ENCODE measurements at regions not wholly inside any gene's neighbourhood (a gene's known extent, or its start where the extent isn't known, plus 50 kb on each side); places are given as distances from the start of the nearest gene placed in this dataset.

GRCh38 chr4:180946188-180946587 is 1297.0 kb upstream of the TENM3 start:
- Histone ChIP-seq H3K27ac (no peak overlapping the region), H3K27me3 (no peaks in the 10 kb centered on the region), H3K4me3 (no peak overlapping the region), H3K36me3 (no peaks in the 10 kb centered on the region), H3K4me1 (no peaks in the 10 kb centered on the region), H3K9me3 (no peaks in the 10 kb centered on the region)
- no peak for TF ChIP-seq CTCF (IDR thresholded peaks at IDR 0.05)
- ATAC-seq = no peak
- intact Hi-C loops (cut with DNase I) = no loop called here
- no peak for DNase-seq

- no peaks in the 10 kb centered on the region for H3K9me3 ChIP-seq
Measured at GRCh38 chr4:180947425-180947824, 1295.8 kb upstream of the TENM3 start.

GRCh38 chr4:180949424-180950213 is 1293.6 kb upstream of the TENM3 start:
- intact Hi-C loops (cut with DNase I) = no loop called here
- DNase-seq (no peak), ATAC-seq (no peak)
- no peaks in the 10 kb centered on the region for H3K27me3 ChIP-seq
- H3K27ac ChIP-seq = no peak overlapping the region
- H3K4me3 ChIP-seq = no peak overlapping the region
- no peaks in the 10 kb centered on the region for H3K4me1 ChIP-seq
- TF ChIP-seq CTCF (IDR thresholded peaks at IDR 0.05) = no peak
- H3K9me3 ChIP-seq = no peaks in the 10 kb centered on the region
- H3K36me3 ChIP-seq = no peaks in the 10 kb centered on the region

More at GRCh38 chr4:180947425-180947824, 1295.8 kb upstream of the TENM3 start:
- Histone ChIP-seq H3K27me3 (no peaks in the 10 kb centered on the region), H3K36me3 (no peaks in the 10 kb centered on the region), H3K4me1 (no peaks in the 10 kb centered on the region), H3K4me3 (no peak overlapping the region), H3K27ac (no peak overlapping the region)
- TF ChIP-seq CTCF (IDR thresholded peaks at IDR 0.05) = no peak
- intact Hi-C loops (cut with DNase I) = no loop called here
- ATAC-seq = no peak
- DNase-seq = peak in 2 of 4 donors; percentile 36 to 58

GRCh38 chr4:180950377-180950776 is 1292.8 kb upstream of the TENM3 start:
- Histone ChIP-seq H3K9me3 (no peaks in the 10 kb centered on the region), H3K4me3 (no peak overlapping the region), H3K27ac (no peak overlapping the region), H3K36me3 (no peaks in the 10 kb centered on the region), H3K4me1 (no peaks in the 10 kb centered on the region), H3K27me3 (no peaks in the 10 kb centered on the region)
- intact Hi-C loops (cut with DNase I) = no loop called here
- no peak for ATAC-seq
- DNase-seq = no peak
- no peak for TF ChIP-seq CTCF (IDR thresholded peaks at IDR 0.05)

GRCh38 chr4:180951312-180951711 is 1291.9 kb upstream of the TENM3 start:
- no peaks in the 10 kb centered on the region for H3K36me3 ChIP-seq
- H3K4me1 ChIP-seq = no peaks in the 10 kb centered on the region
- intact Hi-C loops (cut with DNase I) = no loop called here
- no peak overlapping the region for H3K4me3 ChIP-seq
- ATAC-seq (no peak), DNase-seq (no peak)
- H3K27me3 ChIP-seq = no peaks in the 10 kb centered on the region
- H3K27ac ChIP-seq = no peak overlapping the region
- H3K9me3 ChIP-seq = no peaks in the 10 kb centered on the region
- no peak for TF ChIP-seq CTCF (IDR thresholded peaks at IDR 0.05)
